Skeletal muscle tissue (tissue), 3 donors: ENCODE measurements at regions not wholly inside any gene's neighbourhood (a gene's known extent, or its start where the extent isn't known, plus 50 kb on each side); places are given as distances from the start of the nearest gene placed in this dataset.

Source experiments
- H3K27ac ChIP-seq: one replicate; pipeline ENCODE4 v1.7.0; 2013; ENCODE audit warnings: mild to moderate bottlenecking, low read depth, low read length, inconsistent platforms
- H3K27me3 ChIP-seq, 3 donors: one replicate each; pipeline ENCODE4 v1.7.0; 2013; ENCODE audit warnings: low read length in 3 of 3; ENCODE audit not compliant: control insufficient read depth in 3 of 3, insufficient read depth in 3 of 3
- H3K36me3 ChIP-seq, 3 donors: one replicate each; pipeline ENCODE4 v1.7.0; 2013; ENCODE audit warnings: low read length in 3 of 3; ENCODE audit not compliant: control insufficient read depth in 3 of 3, insufficient read depth in 3 of 3
- H3K4me1 ChIP-seq, 3 donors: one replicate each; pipeline ENCODE4 v1.7.0; 2013; ENCODE audit warnings: low read length in 3 of 3, mild to moderate bottlenecking in 3 of 3; ENCODE audit not compliant: control insufficient read depth in 3 of 3, insufficient read depth in 3 of 3
- H3K4me3 ChIP-seq, 3 donors: one replicate each; pipeline ENCODE4 v1.7.0; 2013; ENCODE audit warnings: low read length in 3 of 3
- H3K9ac ChIP-seq, 3 donors: one replicate each; pipeline ENCODE4 v1.7.0; 2013; ENCODE audit warnings: low read length in 3 of 3, mild to moderate bottlenecking in 3 of 3, moderate library complexity in 2 of 3, low read depth in 1 of 3
- H3K9me3 ChIP-seq, 3 donors: one replicate each; pipeline ENCODE4 v1.7.0; 2013; ENCODE audit warnings: low read length in 3 of 3; ENCODE audit not compliant: control insufficient read depth in 3 of 3
- donor health status: Osteomylitis.

GRCh38 chr12:115864396-115864795 is 413.1 kb downstream of the MED13L start:
- H3K27me3 ChIP-seq: peaks cover 0 to 2% (median 0%) of the 10 kb centered on the region in 3 donors
- H3K9ac ChIP-seq: no peak overlapping the region
- H3K4me3 ChIP-seq: no peak overlapping the region
- peaks cover 16 to 24% (median 18%) of the 10 kb centered on the region in 3 donors for H3K4me1 ChIP-seq
- H3K27ac ChIP-seq: no peak overlapping the region
- no peaks in the 10 kb centered on the region for H3K36me3 ChIP-seq
- peaks cover 0 to 4% (median 0%) of the 10 kb centered on the region in 3 donors for H3K9me3 ChIP-seq

DNA sequence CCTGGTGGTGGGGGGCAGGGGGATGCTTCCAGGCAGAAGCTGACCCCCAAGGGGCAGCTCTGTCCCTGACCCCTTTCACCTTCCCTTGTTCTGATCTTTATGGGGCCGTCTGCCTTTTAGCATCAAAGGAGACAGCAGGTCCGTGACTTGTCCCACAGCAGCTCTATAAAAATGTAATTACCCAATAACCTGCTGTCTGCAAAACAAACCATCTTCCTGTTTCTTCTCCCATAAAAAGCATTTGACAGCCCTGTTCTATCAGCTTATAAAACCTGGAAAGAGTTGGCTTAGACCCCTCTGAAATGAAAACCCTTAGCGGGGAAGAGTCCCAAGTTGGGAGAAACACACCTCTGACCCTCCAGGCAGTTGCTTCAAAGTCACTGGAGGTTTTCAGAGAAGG is 416.9 kb downstream of the MED13L start:
- Histone ChIP-seq H3K9me3 (peaks cover 0 to 4% (median 0%) of the 10 kb centered on the region in 3 donors), H3K4me3 (no peak overlapping the region), H3K36me3 (no peaks in the 10 kb centered on the region), H3K4me1 (peaks cover 2 to 6% (median 4%) of the 10 kb centered on the region in 3 donors), H3K9ac (no peak overlapping the region), H3K27ac (no peak overlapping the region), H3K27me3 (peaks cover 0 to 4% (median 0%) of the 10 kb centered on the region in 3 donors)

DNA sequence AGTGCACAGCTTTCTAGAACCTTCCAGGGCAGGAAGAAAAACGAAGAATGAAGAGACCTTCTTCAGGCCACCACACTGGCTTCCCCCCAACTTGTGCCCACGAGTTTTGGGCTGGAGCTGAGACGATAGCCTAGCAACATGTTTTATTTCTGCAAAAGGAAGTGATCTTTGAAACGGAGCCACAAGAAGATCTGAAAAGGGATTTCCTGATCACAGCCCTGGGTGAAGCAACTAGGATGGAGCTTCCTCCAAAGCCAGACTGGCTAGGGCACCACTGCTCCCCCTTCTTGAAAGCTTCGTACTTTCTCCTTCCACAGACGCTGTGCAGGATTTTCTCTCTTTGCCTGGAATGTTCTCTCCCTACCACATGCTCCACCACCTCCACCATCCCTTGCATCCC is 418.3 kb downstream of the MED13L start:
- H3K27ac ChIP-seq: no peak overlapping the region
- peaks cover 0 to 4% (median 0%) of the 10 kb centered on the region in 3 donors for H3K9me3 ChIP-seq
- peaks cover 0 to 6% (median 2%) of the 10 kb centered on the region in 3 donors for H3K4me1 ChIP-seq
- peaks cover 0 to 4% (median 0%) of the 10 kb centered on the region in 3 donors for H3K27me3 ChIP-seq
- no peaks in the 10 kb centered on the region for H3K36me3 ChIP-seq
- no peak overlapping the region for H3K9ac ChIP-seq
- no peak overlapping the region for H3K4me3 ChIP-seq

DNA sequence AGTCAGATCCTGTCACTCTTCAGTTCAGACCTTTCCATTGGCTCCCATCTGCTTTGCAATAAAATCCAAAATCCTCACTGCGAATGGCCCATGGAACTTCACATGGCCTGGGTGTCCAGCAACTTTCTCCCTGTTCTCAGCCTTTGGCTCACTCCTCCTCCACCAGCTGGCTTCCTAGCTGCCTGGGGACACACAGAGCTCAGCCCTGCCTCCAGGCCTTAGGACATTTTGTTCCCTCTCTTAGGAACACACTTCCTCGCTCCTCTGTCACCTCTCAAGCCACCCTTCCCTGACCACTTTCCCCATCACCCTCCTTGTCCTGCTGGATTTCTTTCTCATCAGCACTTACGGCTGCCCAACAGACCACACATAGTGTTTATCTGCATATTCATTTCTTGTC is 419.6 kb downstream of the MED13L start:
- Histone ChIP-seq H3K9me3 (no peaks in the 10 kb centered on the region), H3K36me3 (no peaks in the 10 kb centered on the region), H3K4me3 (no peak overlapping the region), H3K9ac (no peak overlapping the region), H3K4me1 (peaks cover 0 to 6% (median 2%) of the 10 kb centered on the region in 3 donors), H3K27ac (no peak overlapping the region), H3K27me3 (peaks cover 0 to 4% (median 0%) of the 10 kb centered on the region in 3 donors)

DNA sequence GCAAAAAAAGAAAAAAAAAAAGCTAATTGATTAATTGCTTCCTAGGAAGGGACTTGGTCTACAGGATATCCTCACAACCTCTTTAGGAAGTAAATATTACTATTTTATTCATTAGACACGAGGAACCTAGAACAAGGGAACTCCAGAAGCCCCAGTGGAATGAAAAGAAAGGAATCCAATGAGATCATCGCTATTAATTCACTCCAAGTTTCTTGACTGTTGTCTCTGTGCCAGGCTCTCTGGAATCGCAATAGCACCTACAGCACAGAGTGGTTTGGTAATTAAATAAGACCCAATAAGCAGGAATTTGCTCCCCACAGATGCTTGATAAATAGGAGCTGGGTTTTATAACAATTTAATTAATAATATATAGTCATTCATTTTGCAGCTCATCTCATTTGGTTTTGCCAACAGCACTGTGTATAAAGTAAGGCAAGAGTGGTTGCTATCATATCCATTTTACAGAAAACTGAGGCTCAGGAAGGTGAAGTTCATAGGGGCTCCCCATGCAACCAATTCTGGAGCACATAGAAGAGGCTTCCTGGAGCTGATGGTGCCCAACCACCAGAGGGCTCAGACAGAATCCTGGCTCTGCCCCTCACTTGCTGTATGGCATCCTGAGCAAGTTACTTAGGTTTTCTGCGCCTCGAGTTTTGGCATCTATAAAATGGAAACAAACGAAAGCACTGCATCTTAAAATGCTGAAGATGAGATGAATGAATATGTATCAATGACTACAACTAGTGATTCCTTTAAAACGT is 420.2 kb downstream of the MED13L start:
- H3K36me3 ChIP-seq: no peaks in the 10 kb centered on the region
- H3K9me3 ChIP-seq: no peaks in the 10 kb centered on the region
- no peak overlapping the region for H3K9ac ChIP-seq
- peaks cover 0 to 4% (median 0%) of the 10 kb centered on the region in 3 donors for H3K27me3 ChIP-seq
- H3K4me1 ChIP-seq: peaks cover 0 to 6% (median 2%) of the 10 kb centered on the region in 3 donors
- no peak overlapping the region for H3K4me3 ChIP-seq
- no peak overlapping the region for H3K27ac ChIP-seq

DNA sequence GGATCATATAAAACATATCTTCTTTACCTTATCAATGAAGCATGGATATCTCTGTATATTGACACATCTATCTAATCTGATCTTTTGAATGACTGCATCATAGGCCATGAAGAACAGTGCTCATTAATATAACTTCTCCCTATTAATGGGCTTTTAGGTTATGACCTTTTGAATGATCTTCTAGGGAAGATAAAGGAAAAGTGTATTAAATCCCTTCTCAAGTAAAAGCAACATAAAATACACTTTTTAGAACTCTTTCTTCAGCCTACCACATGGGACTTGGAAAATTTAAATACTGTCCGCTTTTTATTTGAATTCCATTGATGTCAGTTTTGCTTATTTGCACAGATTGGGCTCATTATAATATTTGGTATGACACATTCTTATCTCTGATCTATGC is 425.4 kb downstream of the MED13L start:
- Histone ChIP-seq H3K9me3 (peaks cover 0 to 3% (median 0%) of the 10 kb centered on the region in 3 donors), H3K27ac (no peak overlapping the region), H3K36me3 (no peaks in the 10 kb centered on the region), H3K4me3 (no peak overlapping the region), H3K9ac (no peak overlapping the region), H3K27me3 (no peaks in the 10 kb centered on the region), H3K4me1 (peaks cover 0 to 5% (median 0%) of the 10 kb centered on the region in 3 donors)

DNA sequence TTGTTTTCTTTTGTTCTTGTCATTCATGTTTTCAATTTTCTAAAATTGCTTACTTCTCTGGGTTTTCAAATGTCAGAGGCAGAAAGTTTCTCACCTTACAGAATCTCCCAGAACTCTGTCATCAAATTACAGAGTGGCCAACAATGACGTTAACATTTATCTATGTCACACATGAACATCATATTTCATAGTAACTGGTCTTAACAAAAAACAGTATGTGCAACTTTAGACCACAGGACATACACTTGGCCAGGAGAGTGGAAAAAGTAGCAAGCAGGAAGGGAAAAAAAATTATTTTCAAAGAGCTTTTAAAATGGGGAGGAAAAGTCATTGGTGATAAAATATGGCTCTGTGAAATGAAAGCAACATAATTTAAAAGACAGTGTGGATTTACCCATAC is 426.5 kb downstream of the MED13L start:
- H3K27ac ChIP-seq: no peak overlapping the region
- H3K9me3 ChIP-seq: peaks cover 0 to 3% (median 0%) of the 10 kb centered on the region in 3 donors
- no peaks in the 10 kb centered on the region for H3K27me3 ChIP-seq
- no peaks in the 10 kb centered on the region for H3K36me3 ChIP-seq
- peaks cover 0 to 5% (median 0%) of the 10 kb centered on the region in 3 donors for H3K4me1 ChIP-seq
- no peak overlapping the region for H3K9ac ChIP-seq
- no peak overlapping the region for H3K4me3 ChIP-seq

GRCh38 chr12:115849262-115849943 is 428.1 kb downstream of the MED13L start:
- H3K9ac ChIP-seq: no peak overlapping the region
- H3K36me3 ChIP-seq: no peaks in the 10 kb centered on the region
- H3K9me3 ChIP-seq: peaks cover 0 to 3% (median 0%) of the 10 kb centered on the region in 3 donors
- no peak overlapping the region for H3K27ac ChIP-seq
- no peak overlapping the region for H3K4me3 ChIP-seq
- H3K27me3 ChIP-seq: no peaks in the 10 kb centered on the region
- H3K4me1 ChIP-seq: peaks cover 0 to 5% (median 0%) of the 10 kb centered on the region in 3 donors

GRCh38 chr12:115847398-115847797 is 430.1 kb downstream of the MED13L start:
- Histone ChIP-seq H3K36me3 (no peaks in the 10 kb centered on the region), H3K27ac (no peak overlapping the region)

DNA sequence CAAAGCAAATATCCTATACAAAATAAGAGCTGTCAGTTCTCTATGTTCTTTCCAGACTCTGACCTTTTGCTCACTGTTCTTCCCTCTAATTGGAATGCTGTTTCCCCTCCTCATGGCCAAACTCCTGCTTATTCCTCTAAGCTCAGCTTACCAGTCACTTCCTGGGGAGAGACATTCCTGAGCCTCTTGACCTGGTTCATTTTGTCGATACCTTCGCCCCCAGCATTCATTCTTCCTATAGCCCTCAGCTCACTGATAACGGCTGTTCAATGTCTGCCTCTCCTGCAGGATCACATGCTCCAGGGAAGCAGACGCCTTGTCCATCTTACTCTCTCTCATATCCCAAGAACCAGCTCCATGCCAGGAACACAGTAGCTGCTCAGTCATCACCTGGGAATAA is 431.0 kb downstream of the MED13L start:
- no peak overlapping the region for H3K4me3 ChIP-seq
- no peaks in the 10 kb centered on the region for H3K36me3 ChIP-seq
- peaks cover 0 to 5% (median 0%) of the 10 kb centered on the region in 3 donors for H3K4me1 ChIP-seq
- no peaks in the 10 kb centered on the region for H3K27me3 ChIP-seq
- H3K9ac ChIP-seq: no peak overlapping the region
- no peak overlapping the region for H3K27ac ChIP-seq
- H3K9me3 ChIP-seq: peaks cover 0 to 3% (median 0%) of the 10 kb centered on the region in 3 donors

More at GRCh38 chr12:115847398-115847797, 430.1 kb downstream of the MED13L start:
- Histone ChIP-seq H3K9ac (no peak overlapping the region), H3K4me3 (no peak overlapping the region), H3K27me3 (no peaks in the 10 kb centered on the region), H3K9me3 (peaks cover 0 to 3% (median 0%) of the 10 kb centered on the region in 3 donors), H3K4me1 (peaks cover 0 to 5% (median 0%) of the 10 kb centered on the region in 3 donors)
